Loucy (cell line): ENCODE measurements at regions not wholly inside any gene's neighbourhood (a gene's known extent, or its start where the extent isn't known, plus 50 kb on each side); places are given as distances from the start of the nearest gene placed in this dataset.

ENCODE experiments used
- H2AFZ ChIP-seq: fragments of 200-600 bp; sonication (generic); 2 replicates; pipeline ENCODE4 v1.6.0; 2016; ENCODE audit warnings: antibody characterized with exemption, mild to moderate bottlenecking, low read length, moderate library complexity
- H3F3A ChIP-seq: fragments of 200-600 bp; 2 replicates; pipeline ENCODE4 v1.6.0; 2016; ENCODE audit warnings: antibody characterized with exemption, low read depth, mild to moderate bottlenecking
- H3K27me3 ChIP-seq: fragments of 200-600 bp; sonication (generic); 2 replicates; pipeline ENCODE4 v1.6.1; 2014; ENCODE audit warnings: low read length, mild to moderate bottlenecking; ENCODE audit not compliant: insufficient read depth, poor library complexity, severe bottlenecking
- H3K36me3 ChIP-seq: fragments of 200-600 bp; sonication (generic); 2 replicates; pipeline ENCODE4 v1.6.1; 2016; ENCODE audit warnings: low read length; ENCODE audit not compliant: insufficient read depth
- H3K4me1 ChIP-seq: fragments of 200-600 bp; sonication (generic); 2 replicates; pipeline ENCODE4 v1.5.1; 2014; ENCODE audit warnings: low read length, mild to moderate bottlenecking; ENCODE audit not compliant: insufficient read depth, poor library complexity, severe bottlenecking
- H3K4me2 ChIP-seq: fragments of 200-600 bp; sonication (generic); 2 replicates; pipeline ENCODE4 v1.6.0; 2014; ENCODE audit warnings: antibody characterized with exemption, low read length, low read depth, mild to moderate bottlenecking; ENCODE audit not compliant: poor library complexity, severe bottlenecking
- H3K4me3 ChIP-seq: fragments of 200-600 bp; sonication (generic); 2 replicates; pipeline ENCODE4 v1.5.1; 2014; ENCODE audit warnings: low read length, mild to moderate bottlenecking, mixed read lengths; ENCODE audit not compliant: poor library complexity, severe bottlenecking
- H3K79me2 ChIP-seq: fragments of 200-600 bp; sonication (generic); 2 replicates; pipeline ENCODE4 v1.6.1; 2014; ENCODE audit warnings: low read length; ENCODE audit not compliant: insufficient read depth
- H3K9ac ChIP-seq: fragments of 200-600 bp; sonication (generic); 2 replicates; pipeline ENCODE4 v1.6.0; 2014; ENCODE audit warnings: mild to moderate bottlenecking, low read depth, low read length, moderate library complexity; ENCODE audit not compliant: poor library complexity, severe bottlenecking
- H3K9me2 ChIP-seq: fragments of 200-600 bp; sonication (generic); replicated peaks from 2 replicates; pipeline ENCODE4 v1.6.1; 2016; ENCODE audit warnings: low read depth, low read length, mixed read lengths
- H3K9me3 ChIP-seq: fragments of 200-600 bp; sonication (generic); 2 replicates; pipeline ENCODE4 v1.6.1; 2014; ENCODE audit warnings: mild to moderate bottlenecking, antibody characterized with exemption, low read length, low read depth; ENCODE audit not compliant: insufficient read depth
- H4K20me1 ChIP-seq: fragments of 200-600 bp; sonication (generic); 2 replicates; pipeline ENCODE4 v1.6.0; 2014; ENCODE audit warnings: antibody characterized with exemption, low read length, mild to moderate bottlenecking; ENCODE audit not compliant: insufficient read depth, poor library complexity, severe bottlenecking
- EZH2phosphoT487 ChIP-seq: fragments of 200-600 bp; IDR thresholded peaks from 2 replicates; pipeline ENCODE4 v1.6.1; 2018; ENCODE audit warnings: antibody characterized with exemption, mild to moderate bottlenecking, moderate library complexity, borderline replicate concordance
- TF ChIP-seq, protein P1 (sequence below): fragments of 200-600 bp; sonication (generic); conservative IDR thresholded peaks from 2 replicates; pipeline ENCODE4 v1.5.1; 2014; ENCODE audit warnings: mild to moderate bottlenecking, antibody characterized with exemption, low read length

DNA sequence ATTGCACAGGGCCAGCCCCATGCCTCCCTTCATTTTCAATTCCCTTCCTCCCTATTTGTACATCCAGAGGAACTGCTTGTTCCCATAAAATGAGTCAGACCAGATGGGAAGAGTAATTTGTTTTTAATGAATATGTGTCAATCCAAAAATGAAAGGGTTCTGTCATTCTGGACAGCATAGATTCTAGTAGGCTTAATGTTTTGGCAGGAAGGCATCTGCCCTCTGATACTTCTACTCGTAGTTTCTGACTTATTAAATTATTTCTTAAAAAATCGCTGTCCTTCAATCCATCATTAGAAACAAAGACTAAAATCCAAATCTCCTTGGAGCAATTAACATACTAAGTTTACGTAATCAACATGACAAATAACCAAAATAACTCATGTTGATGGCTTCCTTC is 665.5 kb downstream of the TENT5A start:
- H2AFZ ChIP-seq, result no peak overlapping the region
- TF ChIP-seq, protein P1, sequence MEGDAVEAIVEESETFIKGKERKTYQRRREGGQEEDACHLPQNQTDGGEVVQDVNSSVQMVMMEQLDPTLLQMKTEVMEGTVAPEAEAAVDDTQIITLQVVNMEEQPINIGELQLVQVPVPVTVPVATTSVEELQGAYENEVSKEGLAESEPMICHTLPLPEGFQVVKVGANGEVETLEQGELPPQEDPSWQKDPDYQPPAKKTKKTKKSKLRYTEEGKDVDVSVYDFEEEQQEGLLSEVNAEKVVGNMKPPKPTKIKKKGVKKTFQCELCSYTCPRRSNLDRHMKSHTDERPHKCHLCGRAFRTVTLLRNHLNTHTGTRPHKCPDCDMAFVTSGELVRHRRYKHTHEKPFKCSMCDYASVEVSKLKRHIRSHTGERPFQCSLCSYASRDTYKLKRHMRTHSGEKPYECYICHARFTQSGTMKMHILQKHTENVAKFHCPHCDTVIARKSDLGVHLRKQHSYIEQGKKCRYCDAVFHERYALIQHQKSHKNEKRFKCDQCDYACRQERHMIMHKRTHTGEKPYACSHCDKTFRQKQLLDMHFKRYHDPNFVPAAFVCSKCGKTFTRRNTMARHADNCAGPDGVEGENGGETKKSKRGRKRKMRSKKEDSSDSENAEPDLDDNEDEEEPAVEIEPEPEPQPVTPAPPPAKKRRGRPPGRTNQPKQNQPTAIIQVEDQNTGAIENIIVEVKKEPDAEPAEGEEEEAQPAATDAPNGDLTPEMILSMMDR, result no peak
- TF ChIP-seq EZH2phosphoT487, result no peak
- H3K9me2 ChIP-seq, result no peaks in the 10 kb centered on the region
- no peaks in the 10 kb centered on the region for H3K9me3 ChIP-seq
- no peaks in the 10 kb centered on the region for H3K36me3 ChIP-seq
- H3K79me2 ChIP-seq, result no peaks in the 10 kb centered on the region
- H3K27me3 ChIP-seq, result no peaks in the 10 kb centered on the region
- H3K4me3 ChIP-seq, result no peak overlapping the region
- H3K4me2 ChIP-seq, result no peak overlapping the region
- no peaks in the 10 kb centered on the region for H3K4me1 ChIP-seq
- no peak overlapping the region for H3K9ac ChIP-seq
- no peaks in the 10 kb centered on the region for H3F3A ChIP-seq
- H4K20me1 ChIP-seq, result no peaks in the 10 kb centered on the region

- TF ChIP-seq, protein P1, result no peak
- TF ChIP-seq EZH2phosphoT487, result no peak
- no peak overlapping the region for H2AFZ ChIP-seq
- H3K9ac ChIP-seq, result no peak overlapping the region
- no peaks in the 10 kb centered on the region for H3K4me1 ChIP-seq
- H3K9me2 ChIP-seq, result no peaks in the 10 kb centered on the region
- no peak overlapping the region for H3K4me3 ChIP-seq
- H3K27me3 ChIP-seq, result no peaks in the 10 kb centered on the region
- H3K79me2 ChIP-seq, result no peaks in the 10 kb centered on the region
- H3K4me2 ChIP-seq, result no peak overlapping the region
- no peaks in the 10 kb centered on the region for H3F3A ChIP-seq
- H3K9me3 ChIP-seq, result no peaks in the 10 kb centered on the region
- H3K36me3 ChIP-seq, result no peaks in the 10 kb centered on the region
- H4K20me1 ChIP-seq, result no peaks in the 10 kb centered on the region
These were observed 667.1 kb downstream of the TENT5A start for GRCh38 chr6:81085431-81085790.

DNA sequence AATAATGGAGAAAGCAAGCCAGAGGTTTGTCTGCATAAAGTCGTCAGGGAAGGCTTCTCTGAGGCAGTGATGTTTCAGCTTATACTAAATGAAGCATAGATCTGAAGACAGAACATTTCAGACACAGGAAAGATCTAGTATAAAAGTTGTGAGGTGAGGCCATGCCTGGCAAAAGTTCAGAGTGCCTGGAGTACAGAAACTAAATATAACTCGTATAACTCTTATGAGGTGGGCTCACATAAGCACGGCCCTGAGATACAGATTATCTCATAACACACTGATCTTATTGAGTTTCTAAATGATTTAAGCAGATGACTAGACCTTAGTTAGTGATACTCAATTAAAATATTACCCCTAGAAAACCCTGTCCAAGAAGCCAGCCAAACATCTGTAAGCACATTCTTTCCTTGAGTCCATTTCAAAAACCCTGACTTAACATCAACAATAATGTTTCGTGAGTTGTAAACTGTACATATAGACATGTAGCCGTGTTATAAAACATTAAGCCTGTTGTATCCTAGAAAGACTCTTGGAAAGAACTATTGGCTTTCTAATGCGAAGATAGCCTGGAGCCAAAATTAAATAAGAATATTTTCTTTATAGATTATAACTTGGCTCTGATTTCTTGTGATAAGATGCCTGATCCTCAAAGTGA is 667.6 kb downstream of the TENT5A start:
- H3K4me3 ChIP-seq, result no peak overlapping the region
- H2AFZ ChIP-seq, result no peak overlapping the region
- no peaks in the 10 kb centered on the region for H3K4me1 ChIP-seq
- no peaks in the 10 kb centered on the region for H3K79me2 ChIP-seq
- no peak overlapping the region for H3K4me2 ChIP-seq
- no peaks in the 10 kb centered on the region for H3F3A ChIP-seq
- no peaks in the 10 kb centered on the region for H3K9me3 ChIP-seq
- H4K20me1 ChIP-seq, result no peaks in the 10 kb centered on the region
- H3K27me3 ChIP-seq, result no peaks in the 10 kb centered on the region
- no peaks in the 10 kb centered on the region for H3K36me3 ChIP-seq
- no peaks in the 10 kb centered on the region for H3K9me2 ChIP-seq
- no peak overlapping the region for H3K9ac ChIP-seq
- TF ChIP-seq, protein P1, result no peak
- no peak for TF ChIP-seq EZH2phosphoT487
